H4 (cell line): ENCODE measurements at regions not wholly inside any gene's neighbourhood (a gene's known extent, or its start where the extent isn't known, plus 50 kb on each side); places are given as distances from the start of the nearest gene placed in this dataset.
"Not testable (repeated sequence)": the region's sequence is repeated elsewhere in the genome, so short reads cannot be mapped to it uniquely, and the experiment has no call there.

ENCODE experiments used
- DNase-seq: peaks from one replicate; pipeline ENCODE4 v3.0.0-alpha.2; 2015; ENCODE audit warnings: low spot score

DNA sequence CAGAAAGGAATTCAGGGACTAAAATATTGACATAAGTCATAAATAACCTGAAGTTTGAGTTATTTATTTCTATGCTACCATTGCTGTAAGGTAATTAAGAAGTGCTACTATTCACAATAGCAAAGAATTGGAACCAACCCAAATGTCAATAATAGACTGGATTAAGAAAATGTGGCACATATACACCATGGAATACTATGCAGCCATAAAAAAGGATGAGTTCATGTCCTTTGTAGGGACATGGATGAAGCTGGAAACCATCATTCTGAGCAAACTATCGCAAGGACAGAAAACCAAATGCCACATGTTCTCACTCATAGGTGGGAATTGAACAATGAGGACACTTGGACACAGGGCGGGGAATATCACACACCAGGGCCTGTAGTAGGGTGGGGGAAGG lies 77.9 kb upstream of the FAM204A start:
- not testable (repeated sequence) for DNase-seq

DNA sequence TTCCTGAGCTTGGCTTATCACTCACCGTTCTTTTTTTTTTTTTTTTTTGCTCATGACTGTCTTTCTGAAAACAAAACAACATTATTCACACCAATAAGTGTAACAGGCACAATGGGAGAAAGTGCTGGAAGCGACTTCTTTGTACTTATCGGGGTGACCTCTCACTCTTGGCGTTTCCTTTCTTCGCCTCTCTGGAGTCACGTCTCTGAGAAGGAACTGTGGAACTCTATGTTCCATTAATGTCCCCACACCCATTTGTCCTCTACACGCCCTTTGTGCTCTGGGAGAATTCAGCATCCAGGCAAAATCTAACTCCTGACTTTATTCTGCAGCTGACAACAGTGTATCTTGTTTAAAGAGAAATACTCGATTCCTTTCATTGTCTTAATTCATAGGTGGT lies 70.8 kb upstream of the FAM204A start:
- DNase-seq: no peak

DNA sequence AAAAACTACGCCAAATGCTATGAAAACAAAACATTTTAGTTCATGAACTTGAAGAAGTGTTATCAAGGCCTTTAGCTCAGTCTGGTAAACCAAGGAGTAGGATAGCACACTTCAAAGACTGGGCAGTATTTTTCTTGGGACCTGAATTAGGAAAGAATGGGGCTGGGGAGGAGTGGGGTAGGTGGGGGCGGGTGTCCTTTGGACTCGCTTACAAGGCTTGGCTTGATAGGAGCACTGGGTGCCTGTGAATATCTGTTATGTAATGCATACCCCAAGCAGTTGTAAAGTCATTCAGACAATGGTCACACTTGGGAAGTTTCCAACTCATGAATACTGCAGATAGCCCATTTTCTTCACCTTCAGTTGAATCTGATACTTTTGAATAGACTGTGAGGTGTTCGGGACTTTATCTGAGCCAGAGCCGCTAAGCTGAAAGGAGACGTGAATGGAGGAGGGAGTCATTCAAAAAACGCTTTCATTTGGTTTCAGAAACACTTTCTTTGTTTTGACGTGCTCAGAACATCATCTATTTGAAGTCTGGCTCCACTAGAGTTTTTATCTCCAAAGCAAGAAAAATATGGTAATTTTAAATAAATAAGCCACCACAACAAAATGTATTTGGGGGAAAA lies 70.1 kb upstream of the FAM204A start:
- DNase-seq: no peak

DNA sequence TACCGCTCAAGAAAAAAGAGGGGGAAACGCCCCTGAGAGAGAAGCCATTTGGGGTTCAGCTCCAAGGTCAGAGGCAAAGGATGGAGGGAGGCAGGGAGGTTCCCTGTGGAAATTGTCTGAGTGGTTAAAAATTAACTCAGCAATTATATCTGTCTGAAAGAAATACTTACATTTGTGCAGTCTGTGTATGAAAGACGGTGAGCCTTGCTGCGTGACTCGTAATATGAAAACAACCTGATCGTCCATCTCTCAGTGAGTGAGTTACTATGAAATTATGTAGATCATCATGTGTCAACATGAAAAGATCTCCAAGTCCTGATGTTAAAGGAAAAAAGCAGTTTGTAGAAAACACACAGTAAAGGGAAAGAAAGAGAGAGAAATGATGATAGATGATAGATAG lies 67.2 kb upstream of the FAM204A start:
- no peak for DNase-seq

GRCh38 chr10:118408181-118408580 lies 66.1 kb upstream of the FAM204A start:
- no peak for DNase-seq

- DNase-seq: no peak
Observed at GRCh38 chr10:118407777-118408176, 65.7 kb upstream of the FAM204A start.

DNA sequence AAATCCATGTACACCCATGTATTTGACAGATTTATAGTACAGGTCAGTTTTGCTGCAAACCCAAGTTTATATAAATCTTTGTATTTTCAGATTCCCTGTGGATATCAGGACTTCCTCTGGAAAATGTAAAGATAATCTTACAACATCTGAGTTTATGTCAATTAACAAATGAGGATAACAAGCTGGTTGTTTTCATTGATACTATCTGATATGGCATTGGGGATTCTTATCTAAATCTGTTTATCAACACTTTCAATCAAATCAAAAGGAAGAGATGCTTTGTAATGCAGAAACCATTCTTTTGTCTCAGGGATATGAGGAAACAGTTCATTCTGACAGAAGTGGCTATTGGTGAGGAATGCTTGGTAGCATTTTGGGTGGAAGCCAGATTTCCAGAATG lies 64.9 kb upstream of the FAM204A start:
- no peak for DNase-seq

DNA sequence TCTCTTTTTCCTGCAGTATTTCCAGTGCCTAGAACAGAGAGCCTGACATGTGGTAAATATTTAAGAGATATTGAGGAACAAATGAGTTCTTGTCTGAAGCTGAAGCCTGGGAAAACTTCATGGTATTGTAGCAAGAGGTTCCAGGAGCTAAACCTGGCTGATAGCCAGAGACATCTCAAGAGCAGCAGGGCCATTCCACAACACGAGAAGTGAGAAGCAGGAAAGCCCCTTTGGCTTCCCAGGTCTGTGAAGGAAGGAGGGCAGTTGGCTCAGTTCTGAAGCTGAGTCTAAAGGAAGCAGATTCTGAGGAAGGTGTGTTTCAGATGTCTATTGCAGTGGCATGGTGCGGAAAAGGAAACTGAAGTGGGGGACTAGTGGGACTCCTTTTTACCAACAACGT lies 63.8 kb upstream of the FAM204A start:
- DNase-seq: no peak

DNA sequence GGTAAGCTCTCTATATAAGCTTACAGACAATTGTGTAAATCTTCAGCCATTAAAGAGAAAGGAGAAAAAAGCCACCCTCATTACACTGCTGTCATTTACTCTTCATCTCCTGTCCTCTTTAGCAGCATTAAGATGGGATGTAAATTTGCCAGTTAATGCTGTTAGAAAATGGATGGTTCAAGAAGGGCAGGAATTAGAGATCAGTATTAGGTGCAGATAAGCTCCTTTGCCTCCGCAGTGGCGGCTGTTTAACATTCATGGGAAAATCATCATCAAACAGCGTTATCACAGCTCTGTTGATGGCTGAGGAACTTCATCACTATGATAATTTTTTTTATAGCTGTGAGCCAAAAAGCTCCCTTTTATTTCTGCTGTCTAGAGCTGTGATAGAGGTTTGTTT lies 61.8 kb upstream of the FAM204A start:
- no peak for DNase-seq

- no peak for DNase-seq
Observed at GRCh38 chr10:118401708-118402193, 59.6 kb upstream of the FAM204A start.

DNA sequence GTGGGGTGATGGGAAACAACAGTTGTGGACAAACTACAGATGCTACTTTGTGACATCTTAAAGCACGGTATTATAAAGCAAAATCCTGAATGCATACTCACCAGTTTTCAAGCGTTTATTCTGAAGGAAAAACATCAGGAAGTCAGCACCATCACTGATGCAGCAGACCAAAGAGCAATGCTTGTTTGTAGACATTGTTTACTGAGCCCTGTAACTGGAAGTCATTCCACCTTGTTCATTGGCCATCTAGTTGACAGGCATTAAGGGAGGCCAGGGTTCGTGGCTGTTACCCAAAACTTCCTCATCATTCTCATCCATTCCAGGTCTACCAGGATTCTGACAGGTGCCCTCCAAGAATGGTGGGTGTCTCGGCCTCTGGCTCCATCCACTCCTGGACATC lies 55.3 kb upstream of the FAM204A start:
- no peak for DNase-seq

- no peak for DNase-seq
Observed at GRCh38 chr10:118395947-118396346, 53.8 kb upstream of the FAM204A start.

GRCh38 chr10:118394301-118395200 lies 52.4 kb upstream of the FAM204A start:
- DNase-seq: no peak

DNA sequence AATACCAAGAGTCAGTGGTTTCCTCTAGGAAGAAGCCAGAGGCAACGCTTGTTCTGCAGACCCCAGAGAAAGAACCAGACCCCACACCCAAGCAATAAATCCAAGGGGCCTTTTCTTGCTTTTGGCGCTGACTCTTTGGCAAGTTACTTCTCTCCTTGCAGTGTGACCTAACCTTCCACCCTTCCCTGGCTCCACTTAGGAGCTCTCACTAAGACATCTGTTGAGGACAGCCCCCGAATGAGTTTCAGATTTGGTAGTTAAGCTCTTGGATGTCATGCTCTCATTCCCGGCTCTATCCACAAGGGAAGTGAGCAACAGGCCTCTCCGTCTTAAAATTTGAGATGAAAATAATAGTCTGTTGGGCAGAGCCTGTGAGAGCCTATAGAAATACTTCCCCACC lies 50.6 kb upstream of the FAM204A start:
- DNase-seq: no peak
